ENCODE measurements at regions not wholly inside any gene's neighbourhood (a gene's known extent, or its start where the extent isn't known, plus 50 kb on each side); places are given as distances from the start of the nearest gene placed in this dataset.

DNA sequence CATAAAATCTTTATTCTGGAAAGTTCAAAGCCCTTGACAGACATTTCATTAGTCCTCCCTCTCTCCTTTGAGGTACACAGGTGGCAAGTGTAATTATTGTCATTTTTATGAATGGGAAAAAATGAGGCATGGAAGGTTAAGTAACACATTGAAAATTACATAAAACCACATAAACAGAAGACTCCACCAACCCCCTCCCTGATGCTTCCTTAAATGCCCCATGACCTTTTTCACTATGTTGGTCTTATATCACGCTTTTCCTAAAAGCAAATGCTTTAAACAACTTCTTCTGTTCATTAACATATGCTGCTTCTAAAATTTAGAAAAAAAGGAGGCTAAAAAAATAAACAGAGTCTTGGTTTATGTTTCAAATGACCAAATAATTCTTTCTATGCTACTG, 648.4 kb downstream of the PTPRC start:
- H3K27me3 ChIP-seq (ENCODE audit: insufficient read depth, low read length): no peaks in the 10 kb centered on the region
- no peak overlapping the region for H3K9ac ChIP-seq (ENCODE audit: low read depth, low read length)
- H3K4me1 ChIP-seq (ENCODE audit: insufficient read depth, low read length): no peaks in the 10 kb centered on the region
- H3K36me3 ChIP-seq (ENCODE audit: insufficient read depth, low read depth, low read length): no peaks in the 10 kb centered on the region
- no peak overlapping the region for H3K27ac ChIP-seq (ENCODE audit: low read length)
- no peaks in the 10 kb centered on the region for H3K9me3 ChIP-seq (ENCODE audit: insufficient read depth, low read depth, low read length)
- H3K4me3 ChIP-seq (ENCODE audit: low read length): no peak overlapping the region

DNA sequence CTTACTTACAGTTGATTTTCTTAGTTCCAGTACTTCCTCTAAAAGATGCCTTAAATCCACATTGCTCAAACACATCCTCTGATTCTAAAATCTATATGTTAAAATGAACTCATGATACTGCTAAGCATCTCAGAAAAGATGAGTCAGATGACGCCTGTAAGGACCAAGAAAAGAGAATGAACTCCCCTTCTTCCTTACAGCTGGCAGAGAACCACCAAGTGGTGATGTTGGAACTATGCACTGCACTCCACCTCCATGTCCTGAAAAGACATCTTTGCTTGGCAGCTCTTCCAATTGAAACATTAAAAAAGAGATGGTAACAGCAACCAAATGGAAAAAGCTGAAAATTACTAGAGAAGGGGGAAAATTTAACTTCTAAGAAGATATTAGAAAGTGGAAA, 648.8 kb downstream of the PTPRC start:
- Histone ChIP-seq H3K4me1 (ENCODE audit: insufficient read depth, low read length) (no peaks in the 10 kb centered on the region), H3K27me3 (ENCODE audit: insufficient read depth, low read length) (no peaks in the 10 kb centered on the region), H3K27ac (ENCODE audit: low read length) (no peak overlapping the region), H3K4me3 (ENCODE audit: low read length) (no peak overlapping the region), H3K9ac (ENCODE audit: low read depth, low read length) (no peak overlapping the region), H3K36me3 (ENCODE audit: insufficient read depth, low read depth, low read length) (no peaks in the 10 kb centered on the region), H3K9me3 (ENCODE audit: insufficient read depth, low read depth, low read length) (no peaks in the 10 kb centered on the region)

DNA sequence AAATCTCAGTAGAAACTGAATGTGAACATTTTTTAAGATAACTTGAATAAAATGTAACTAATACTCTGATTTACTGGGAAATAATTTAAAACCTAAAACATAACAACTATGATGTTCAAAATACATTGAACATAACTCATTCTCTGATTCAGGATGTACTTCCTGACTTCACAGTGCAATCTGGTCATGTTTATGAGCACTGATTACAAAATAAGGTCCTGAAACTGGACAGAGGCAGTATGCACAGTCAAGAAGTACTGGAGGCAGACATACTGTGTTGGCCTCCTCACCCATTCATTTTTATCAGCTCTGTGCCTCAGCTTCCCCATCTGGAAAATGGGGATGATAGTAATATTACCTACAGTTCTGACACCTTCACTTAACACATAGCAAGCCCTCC, 651.3 kb downstream of the PTPRC start:
- Histone ChIP-seq H3K4me3 (ENCODE audit: low read length) (no peak overlapping the region), H3K36me3 (ENCODE audit: insufficient read depth, low read depth, low read length) (no peaks in the 10 kb centered on the region), H3K9ac (ENCODE audit: low read depth, low read length) (no peak overlapping the region), H3K4me1 (ENCODE audit: insufficient read depth, low read length) (no peaks in the 10 kb centered on the region), H3K27me3 (ENCODE audit: insufficient read depth, low read length) (no peaks in the 10 kb centered on the region), H3K27ac (ENCODE audit: low read length) (no peak overlapping the region), H3K9me3 (ENCODE audit: insufficient read depth, low read depth, low read length) (no peaks in the 10 kb centered on the region)

DNA sequence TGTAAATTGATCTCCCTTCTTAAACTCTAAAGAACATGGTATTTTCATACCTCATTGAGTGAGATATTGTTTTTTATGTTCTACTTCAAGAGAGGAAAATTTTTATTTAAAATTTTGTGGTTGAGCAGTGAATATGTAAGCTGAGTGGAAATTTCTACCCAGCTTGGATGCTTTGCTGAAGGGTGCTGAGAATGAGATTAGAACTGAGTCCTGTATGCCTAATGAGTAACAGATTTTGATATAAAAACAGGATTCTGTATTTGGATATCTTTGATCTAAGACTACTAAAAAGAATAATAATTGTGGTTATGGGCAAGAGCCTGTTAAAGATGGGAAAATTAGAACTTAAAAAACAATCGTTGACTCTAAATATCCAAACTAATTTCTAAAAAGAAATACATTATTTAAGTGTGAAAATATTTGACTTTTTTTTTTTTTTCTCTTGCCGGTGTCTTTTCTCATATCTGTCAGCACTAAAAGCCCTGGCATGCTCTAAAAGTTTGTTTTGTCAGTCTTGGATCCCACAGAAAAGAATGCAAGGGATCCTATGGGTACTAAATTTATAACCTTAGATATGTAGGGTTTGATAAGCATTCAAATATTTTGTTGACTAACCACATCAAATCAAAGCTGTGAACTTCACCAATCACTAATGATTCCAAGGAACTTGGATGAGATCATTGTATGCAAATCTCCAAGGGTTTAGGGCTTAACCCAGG, 652.3 kb downstream of the PTPRC start:
- Histone ChIP-seq H3K9ac (ENCODE audit: low read depth, low read length) (no peak overlapping the region), H3K27ac (ENCODE audit: low read length) (no peak overlapping the region), H3K4me1 (ENCODE audit: insufficient read depth, low read length) (no peaks in the 10 kb centered on the region), H3K27me3 (ENCODE audit: insufficient read depth, low read length) (no peaks in the 10 kb centered on the region), H3K4me3 (ENCODE audit: low read length) (no peak overlapping the region), H3K36me3 (ENCODE audit: insufficient read depth, low read depth, low read length) (no peaks in the 10 kb centered on the region), H3K9me3 (ENCODE audit: insufficient read depth, low read depth, low read length) (no peaks in the 10 kb centered on the region)

DNA sequence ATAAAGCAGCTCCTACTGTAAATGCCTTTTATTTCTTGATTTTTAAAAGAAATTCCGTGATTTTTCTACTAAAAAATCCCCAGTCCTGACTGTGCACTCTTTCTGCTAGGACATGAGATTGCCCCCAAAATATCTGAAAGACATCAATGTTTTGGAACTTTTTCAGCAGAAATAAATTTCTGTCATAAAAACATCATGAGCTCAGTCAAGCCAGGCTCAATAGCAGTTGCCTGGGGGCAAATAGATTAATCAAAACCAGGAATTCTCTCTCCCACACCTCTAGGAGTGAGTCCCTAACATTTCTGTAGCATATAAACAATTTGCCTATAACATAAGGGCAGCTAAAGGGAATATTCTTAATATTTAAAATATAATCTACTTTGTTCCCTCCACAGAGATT, 654.1 kb downstream of the PTPRC start:
- Histone ChIP-seq H3K27me3 (ENCODE audit: insufficient read depth, low read length) (no peaks in the 10 kb centered on the region), H3K4me1 (ENCODE audit: insufficient read depth, low read length) (no peaks in the 10 kb centered on the region), H3K27ac (ENCODE audit: low read length) (no peak overlapping the region)

DNA sequence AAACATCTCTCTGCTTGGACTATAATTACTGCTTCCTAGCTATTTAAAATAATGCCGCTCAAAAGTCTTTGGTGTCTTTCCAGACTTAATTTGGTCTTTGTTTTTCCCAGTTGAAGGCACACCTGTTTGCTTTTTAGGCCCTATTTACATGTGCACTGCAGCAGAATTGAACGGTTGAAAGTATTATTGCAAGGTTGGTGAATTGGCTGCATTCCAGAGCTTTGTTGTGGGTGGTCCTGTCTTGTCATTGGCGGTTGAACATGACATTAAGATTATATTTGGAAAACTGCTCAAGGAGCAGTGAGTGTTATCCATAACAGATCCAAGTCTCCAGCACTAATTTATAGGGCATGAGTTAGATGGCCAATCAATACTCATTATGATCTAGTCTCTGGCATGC, 656.3 kb downstream of the PTPRC start:
- Histone ChIP-seq H3K27me3 (ENCODE audit: insufficient read depth, low read length) (no peaks in the 10 kb centered on the region), H3K36me3 (ENCODE audit: insufficient read depth, low read depth, low read length) (no peaks in the 10 kb centered on the region), H3K27ac (ENCODE audit: low read length) (no peak overlapping the region), H3K4me1 (ENCODE audit: insufficient read depth, low read length) (no peaks in the 10 kb centered on the region), H3K9me3 (ENCODE audit: insufficient read depth, low read depth, low read length) (no peaks in the 10 kb centered on the region), H3K9ac (ENCODE audit: low read depth, low read length) (no peak overlapping the region), H3K4me3 (ENCODE audit: low read length) (no peak overlapping the region)

More for the DNA sequence above, 654.1 kb downstream of the PTPRC start:
- Histone ChIP-seq H3K9ac (ENCODE audit: low read depth, low read length) (no peak overlapping the region), H3K9me3 (ENCODE audit: insufficient read depth, low read depth, low read length) (no peaks in the 10 kb centered on the region), H3K4me3 (ENCODE audit: low read length) (no peak overlapping the region), H3K36me3 (ENCODE audit: insufficient read depth, low read depth, low read length) (no peaks in the 10 kb centered on the region)

DNA sequence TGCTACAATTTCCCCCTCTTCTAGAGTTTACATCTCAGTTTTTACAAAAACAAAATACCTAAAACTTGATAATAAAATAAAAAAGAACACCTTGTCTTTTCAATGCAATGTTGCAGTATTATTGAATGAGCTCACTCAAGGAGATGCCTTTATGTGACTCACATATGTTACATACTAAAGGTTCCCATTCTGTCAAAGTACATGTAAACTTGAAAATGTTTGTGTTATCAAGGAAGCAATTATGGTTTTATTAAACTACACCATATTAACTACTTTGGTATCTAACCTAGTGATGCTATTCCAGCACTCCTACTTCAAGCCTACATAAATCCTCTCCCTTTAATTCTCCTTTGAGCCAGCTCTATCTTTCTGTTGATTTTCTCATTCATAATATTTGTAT, 658.3 kb downstream of the PTPRC start:
- H3K9ac ChIP-seq (ENCODE audit: low read depth, low read length): no peak overlapping the region
- no peaks in the 10 kb centered on the region for H3K9me3 ChIP-seq (ENCODE audit: insufficient read depth, low read depth, low read length)
- H3K27ac ChIP-seq (ENCODE audit: low read length): no peak overlapping the region
- no peaks in the 10 kb centered on the region for H3K4me1 ChIP-seq (ENCODE audit: insufficient read depth, low read length)
- no peaks in the 10 kb centered on the region for H3K27me3 ChIP-seq (ENCODE audit: insufficient read depth, low read length)
- H3K4me3 ChIP-seq (ENCODE audit: low read length): no peak overlapping the region
- no peaks in the 10 kb centered on the region for H3K36me3 ChIP-seq (ENCODE audit: insufficient read depth, low read depth, low read length)

DNA sequence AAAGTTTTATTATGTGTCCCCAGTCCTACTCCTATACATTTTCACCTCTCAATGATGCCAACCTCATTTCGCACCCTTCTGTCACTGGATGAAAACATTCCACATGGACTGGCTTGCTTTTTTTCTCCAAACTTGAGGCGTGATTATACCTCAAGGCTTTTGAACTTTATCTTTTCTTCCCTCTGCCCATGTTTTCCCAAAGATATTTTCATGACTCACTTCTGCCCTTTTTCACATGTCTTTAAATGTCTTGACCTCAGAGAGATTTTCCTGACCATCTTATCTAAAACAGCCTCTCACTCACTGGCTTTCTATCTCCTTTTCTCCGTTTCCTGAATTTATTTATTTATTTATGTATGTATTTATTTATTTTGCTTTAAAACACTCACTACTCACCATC, 659.0 kb downstream of the PTPRC start:
- Histone ChIP-seq H3K27ac (ENCODE audit: low read length) (no peak overlapping the region), H3K36me3 (ENCODE audit: insufficient read depth, low read depth, low read length) (no peaks in the 10 kb centered on the region)

DNA sequence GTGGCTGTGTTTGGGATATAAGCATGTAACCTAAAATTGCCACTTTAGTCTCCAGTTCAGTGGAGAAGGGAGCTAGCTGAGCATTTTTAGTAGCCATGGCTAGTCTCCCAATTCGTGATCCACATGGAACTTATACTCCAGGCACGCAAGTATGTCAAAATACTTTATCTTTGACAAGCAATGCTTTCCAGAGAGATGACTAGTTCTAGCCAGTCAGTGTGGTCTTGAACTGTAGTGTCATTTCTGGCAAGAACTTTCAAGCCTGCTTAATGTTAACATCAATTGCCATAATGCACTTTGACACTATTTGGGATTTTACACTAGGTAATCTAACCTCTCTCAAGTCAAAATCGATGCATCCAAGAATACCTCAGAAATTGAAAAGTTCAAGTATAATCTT, 660.0 kb downstream of the PTPRC start:
- Histone ChIP-seq H3K9ac (ENCODE audit: low read depth, low read length) (no peak overlapping the region), H3K27ac (ENCODE audit: low read length) (no peak overlapping the region), H3K27me3 (ENCODE audit: insufficient read depth, low read length) (no peaks in the 10 kb centered on the region), H3K9me3 (ENCODE audit: insufficient read depth, low read depth, low read length) (no peaks in the 10 kb centered on the region), H3K4me1 (ENCODE audit: insufficient read depth, low read length) (peaks cover 4% of the 10 kb centered on the region; the same call in 1 of the 2 replicates), H3K4me3 (ENCODE audit: low read length) (no peak overlapping the region), H3K36me3 (ENCODE audit: insufficient read depth, low read depth, low read length) (no peaks in the 10 kb centered on the region)

More for the DNA sequence above, 659.0 kb downstream of the PTPRC start:
- H3K4me1 ChIP-seq (ENCODE audit: insufficient read depth, low read length): no peaks in the 10 kb centered on the region
- H3K9me3 ChIP-seq (ENCODE audit: insufficient read depth, low read depth, low read length): no peaks in the 10 kb centered on the region
- H3K27me3 ChIP-seq (ENCODE audit: insufficient read depth, low read length): no peaks in the 10 kb centered on the region
- no peak overlapping the region for H3K4me3 ChIP-seq (ENCODE audit: low read length)
- H3K9ac ChIP-seq (ENCODE audit: low read depth, low read length): no peak overlapping the region

DNA sequence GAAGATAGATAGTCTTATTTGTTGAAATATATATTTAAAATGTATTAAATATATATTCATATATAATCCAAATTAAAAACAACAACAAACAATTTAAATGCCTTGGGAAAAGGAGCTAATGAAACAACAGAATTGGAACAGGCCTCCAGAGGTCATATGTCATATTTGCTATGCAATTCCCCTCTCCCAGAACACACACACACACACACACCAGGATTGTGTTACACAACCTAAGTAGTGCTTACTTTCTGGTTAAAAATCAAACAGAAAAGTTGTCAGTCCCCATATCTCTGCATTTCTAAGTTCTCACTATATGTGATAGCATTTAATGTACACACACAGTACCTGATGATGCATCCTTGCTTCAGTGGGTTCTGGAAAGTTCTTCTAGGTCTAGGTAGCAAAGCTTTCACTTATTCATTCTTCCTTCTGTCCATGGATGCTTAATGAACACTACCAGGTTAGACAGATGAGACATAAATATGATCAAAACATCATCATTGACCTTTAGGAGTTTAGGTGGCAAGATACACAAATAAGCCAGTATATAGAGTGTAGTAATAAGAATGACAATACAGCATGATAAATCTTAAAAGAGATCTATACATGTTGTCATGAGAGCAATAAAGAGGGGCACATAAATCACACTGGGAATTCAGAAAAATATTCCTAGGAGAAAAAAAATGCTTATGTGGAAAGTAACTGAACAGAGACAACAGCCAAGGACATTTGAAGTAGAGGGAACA, 662.8 kb downstream of the PTPRC start:
- no peak overlapping the region for H3K4me3 ChIP-seq (ENCODE audit: low read length)
- no peaks in the 10 kb centered on the region for H3K36me3 ChIP-seq (ENCODE audit: insufficient read depth, low read depth, low read length)
- no peak overlapping the region for H3K9ac ChIP-seq (ENCODE audit: low read depth, low read length)
- H3K9me3 ChIP-seq (ENCODE audit: insufficient read depth, low read depth, low read length): no peaks in the 10 kb centered on the region
- no peak overlapping the region for H3K27ac ChIP-seq (ENCODE audit: low read length)
- peaks cover 8% of the 10 kb centered on the region; the same call in 1 of the 2 replicates for H3K4me1 ChIP-seq (ENCODE audit: insufficient read depth, low read length)
- no peaks in the 10 kb centered on the region for H3K27me3 ChIP-seq (ENCODE audit: insufficient read depth, low read length)

DNA sequence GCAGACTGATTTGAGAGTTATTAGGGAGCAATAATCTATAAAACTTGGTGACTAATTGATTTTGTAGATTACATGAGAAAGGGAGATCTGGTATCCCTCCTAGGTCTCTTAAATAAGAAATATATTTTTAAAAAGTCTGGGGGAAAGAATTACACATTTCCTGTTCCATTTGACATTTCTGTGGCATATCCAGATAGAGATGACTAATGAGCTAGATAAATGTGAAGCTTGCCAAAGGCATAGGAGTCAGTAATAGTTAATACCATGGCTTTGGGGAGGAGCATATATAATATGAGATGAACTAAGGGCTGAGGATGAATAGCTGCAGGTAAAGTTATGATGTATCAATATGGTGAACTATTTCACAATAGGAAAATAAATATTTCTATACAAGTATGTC, 663.7 kb downstream of the PTPRC start:
- no peaks in the 10 kb centered on the region for H3K36me3 ChIP-seq (ENCODE audit: insufficient read depth, low read depth, low read length)
- H3K9ac ChIP-seq (ENCODE audit: low read depth, low read length): no peak overlapping the region
- no peak overlapping the region for H3K27ac ChIP-seq (ENCODE audit: low read length)

DNA sequence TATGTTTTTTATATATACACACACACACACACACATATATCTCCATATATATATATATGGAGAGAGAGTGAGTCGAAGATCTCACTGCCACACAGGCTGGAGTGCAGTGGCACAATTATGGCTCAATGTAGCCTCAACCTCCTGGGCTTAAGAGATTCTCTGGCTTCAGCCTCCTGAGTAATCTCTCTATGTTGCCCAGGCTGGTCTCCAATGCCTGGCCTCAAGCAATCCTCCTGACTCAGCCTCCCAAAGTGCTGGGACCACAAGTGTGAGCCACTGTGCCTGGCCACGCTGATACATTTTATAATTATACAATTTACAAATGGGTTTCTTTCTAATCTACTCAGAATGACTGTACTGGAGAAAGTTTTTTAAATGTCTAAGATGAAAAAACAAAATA, 664.2 kb downstream of the PTPRC start:
- H3K36me3 ChIP-seq (ENCODE audit: insufficient read depth, low read depth, low read length): no peaks in the 10 kb centered on the region
- no peaks in the 10 kb centered on the region for H3K9me3 ChIP-seq (ENCODE audit: insufficient read depth, low read depth, low read length)
- peaks cover 11% of the 10 kb centered on the region; the same call in 1 of the 2 replicates for H3K4me1 ChIP-seq (ENCODE audit: insufficient read depth, low read length)
- H3K9ac ChIP-seq (ENCODE audit: low read depth, low read length): no peak overlapping the region
- H3K4me3 ChIP-seq (ENCODE audit: low read length): no peak overlapping the region
- H3K27ac ChIP-seq (ENCODE audit: low read length): no peak overlapping the region
- no peaks in the 10 kb centered on the region for H3K27me3 ChIP-seq (ENCODE audit: insufficient read depth, low read length)

More for the DNA sequence above, 663.7 kb downstream of the PTPRC start:
- Histone ChIP-seq H3K9me3 (ENCODE audit: insufficient read depth, low read depth, low read length) (no peaks in the 10 kb centered on the region), H3K4me1 (ENCODE audit: insufficient read depth, low read length) (peaks cover 11% of the 10 kb centered on the region; the same call in 1 of the 2 replicates), H3K27me3 (ENCODE audit: insufficient read depth, low read length) (no peaks in the 10 kb centered on the region), H3K4me3 (ENCODE audit: low read length) (no peak overlapping the region)

Data from iPS-20b (cell line).